NCI-H2227 (cell line): ENCODE measurements at regions not wholly inside any gene's neighbourhood (a gene's known extent, or its start where the extent isn't known, plus 50 kb on each side); places are given as distances from the start of the nearest gene placed in this dataset.
"Not testable (repeated sequence)": the region's sequence is repeated elsewhere in the genome, so short reads cannot be mapped to it uniquely, and the experiment has no call there.

Source experiments
- DNase-seq: peaks from one replicate; lab custom pipeline; 2025; ENCODE audit not compliant: unreplicated experiment; lab: John Stamatoyannopoulos, UW

GRCh38 chr2:38148501-38148900 is 72.5 kb upstream of the CYP1B1 start:
- DNase-seq, result no peak

DNA sequence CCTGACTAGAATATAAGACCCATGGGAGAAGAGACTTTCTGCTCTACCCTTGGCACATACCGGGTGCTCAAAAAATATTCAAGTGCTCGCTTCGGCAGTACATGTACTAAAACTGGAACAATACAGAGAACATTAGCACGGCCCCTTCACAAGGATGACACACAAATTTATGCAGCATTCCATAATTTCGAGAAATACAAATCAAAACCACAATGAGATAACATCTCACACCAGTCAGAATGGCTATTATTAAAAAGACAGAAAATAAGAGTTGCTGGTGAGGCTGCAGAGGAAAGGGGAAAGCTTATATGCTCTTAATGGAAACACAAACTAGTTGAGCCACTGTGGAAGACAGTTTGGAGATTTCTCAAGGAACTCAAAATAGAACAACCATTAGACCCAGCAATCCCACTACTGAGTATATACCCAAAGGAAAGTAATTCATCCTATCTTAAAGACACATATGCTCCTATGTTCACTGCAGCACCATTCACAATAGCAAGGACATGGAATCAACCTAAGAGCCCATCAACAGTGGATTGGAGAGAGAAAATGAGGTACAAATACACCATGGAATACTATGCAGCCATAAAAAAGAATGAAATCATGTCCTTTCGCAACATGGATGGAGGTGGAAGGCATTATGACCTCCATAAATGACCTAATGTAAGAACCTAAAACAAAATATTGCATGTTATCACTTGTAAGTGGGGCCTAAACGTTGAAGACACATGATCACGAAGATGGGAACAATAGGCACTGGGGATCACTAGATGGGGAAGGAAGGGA is 71.6 kb upstream of the CYP1B1 start:
- DNase-seq, result no peak

DNA sequence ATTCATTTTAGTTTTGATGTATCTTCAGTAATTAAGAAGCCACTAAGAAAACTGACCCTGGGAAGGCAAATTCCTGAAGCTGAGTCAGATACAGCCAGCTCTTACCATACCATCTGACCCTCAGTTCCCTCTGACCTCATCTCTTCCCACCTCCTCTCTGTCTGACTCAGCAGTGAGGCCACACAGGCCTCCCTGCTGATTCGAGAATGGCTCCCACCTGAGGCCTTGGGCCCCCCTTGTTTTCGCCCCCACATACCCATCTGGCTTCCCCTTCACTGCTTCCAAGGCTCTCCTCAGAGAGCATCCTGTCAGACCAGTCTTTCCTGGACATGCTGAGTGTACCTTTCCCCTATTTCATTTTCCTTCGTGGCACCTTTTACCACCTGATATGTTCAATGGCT is 71.0 kb upstream of the CYP1B1 start:
- no peak for DNase-seq

DNA sequence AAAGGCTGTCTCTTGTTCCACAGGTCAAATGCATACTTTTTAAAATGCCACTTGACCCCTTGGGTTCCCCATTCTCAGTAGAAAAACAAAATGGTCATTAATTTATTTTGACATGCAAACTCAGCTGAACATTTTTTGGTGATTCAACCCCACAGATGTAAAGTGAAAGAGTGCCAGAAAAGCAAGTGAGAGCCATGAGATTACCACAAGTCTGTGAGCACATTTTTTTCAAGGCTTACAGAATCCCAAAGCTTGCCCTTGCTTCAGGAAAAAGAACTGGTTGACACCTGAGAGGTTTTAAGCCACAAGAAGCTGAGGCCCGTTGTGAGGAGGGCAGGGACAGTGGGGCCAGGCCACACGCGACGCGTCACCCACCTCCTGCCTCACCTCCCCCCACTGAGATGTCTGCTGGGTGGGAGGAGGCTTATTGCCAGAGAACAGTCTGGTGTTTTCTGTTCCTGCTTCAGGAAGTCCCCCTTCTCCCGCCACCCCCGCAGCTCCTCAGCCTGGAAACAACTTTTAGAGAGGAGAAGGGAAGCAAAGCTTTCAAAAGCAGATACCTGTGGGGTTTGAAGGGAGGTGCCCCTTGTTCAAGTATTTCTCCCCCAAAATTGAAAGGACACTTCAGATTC is 70.4 kb upstream of the CYP1B1 start:
- DNase-seq, result no peak

- no peak for DNase-seq
Observed at GRCh38 chr2:38145236-38145635, 69.3 kb upstream of the CYP1B1 start.

DNA sequence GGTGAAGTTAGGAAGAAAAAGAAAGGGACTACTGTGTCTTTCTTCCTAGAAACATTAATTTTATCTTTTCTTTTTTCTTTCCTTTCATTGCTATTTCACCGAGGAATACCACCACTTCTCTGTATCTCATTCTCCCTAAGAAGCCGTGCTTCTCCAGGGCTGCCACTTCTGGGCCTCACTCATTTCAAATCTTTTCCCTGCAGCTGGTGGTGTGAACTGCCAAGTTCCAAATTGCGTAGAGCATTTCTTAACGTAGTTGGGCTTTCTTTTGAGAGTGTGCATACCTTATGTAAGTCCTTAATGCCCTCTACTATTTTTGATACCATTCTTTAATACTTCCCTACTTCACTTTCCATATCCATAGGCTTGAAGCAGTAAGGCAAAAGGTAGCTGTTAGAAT is 66.7 kb upstream of the CYP1B1 start:
- no peak for DNase-seq

- DNase-seq, result no peak
Observed at GRCh38 chr2:38141501-38141900, 65.5 kb upstream of the CYP1B1 start.

GRCh38 chr2:38138996-38139395 is 63.0 kb upstream of the CYP1B1 start:
- DNase-seq, result no peak

DNA sequence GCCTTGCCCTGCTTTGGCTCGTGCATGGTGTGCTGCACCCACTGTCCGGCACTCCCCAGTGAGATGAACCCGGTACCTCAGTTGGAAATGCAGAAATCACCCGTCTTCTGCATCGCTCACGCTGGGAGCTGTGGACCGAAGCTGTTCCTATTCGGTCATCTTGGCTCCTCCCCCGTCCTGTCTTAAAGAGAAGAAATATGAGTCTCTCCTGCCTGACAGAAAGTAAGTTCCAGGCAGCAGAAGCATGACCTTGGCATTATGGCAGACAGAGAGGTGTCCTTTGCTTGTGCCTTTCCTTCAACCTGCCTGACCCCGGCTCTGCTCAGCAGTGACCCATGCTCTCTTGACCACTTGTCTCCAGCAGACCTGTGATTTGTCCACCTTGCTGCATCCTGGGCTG is 62.5 kb upstream of the CYP1B1 start:
- no peak for DNase-seq

DNA sequence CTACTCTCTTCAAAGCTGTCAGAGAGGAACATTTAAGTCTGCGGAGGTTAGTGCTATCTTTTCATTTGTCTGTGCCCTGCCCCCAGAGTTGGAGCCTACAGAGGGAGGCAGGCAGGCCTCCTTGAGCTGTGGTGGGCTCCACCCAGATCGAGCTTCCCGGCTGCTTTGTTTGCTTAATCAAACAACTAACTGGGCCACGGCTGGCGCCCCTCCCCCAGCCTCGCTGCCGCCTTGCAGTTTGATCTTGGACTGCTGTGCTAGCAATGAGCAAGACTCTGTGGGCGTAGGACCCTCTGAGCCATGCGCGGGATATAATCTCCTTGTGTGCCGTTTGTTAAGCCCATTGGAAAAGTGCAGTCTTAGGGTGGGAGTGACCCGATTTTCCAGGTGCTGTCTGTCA is 62.0 kb upstream of the CYP1B1 start:
- not testable (repeated sequence) for DNase-seq

DNA sequence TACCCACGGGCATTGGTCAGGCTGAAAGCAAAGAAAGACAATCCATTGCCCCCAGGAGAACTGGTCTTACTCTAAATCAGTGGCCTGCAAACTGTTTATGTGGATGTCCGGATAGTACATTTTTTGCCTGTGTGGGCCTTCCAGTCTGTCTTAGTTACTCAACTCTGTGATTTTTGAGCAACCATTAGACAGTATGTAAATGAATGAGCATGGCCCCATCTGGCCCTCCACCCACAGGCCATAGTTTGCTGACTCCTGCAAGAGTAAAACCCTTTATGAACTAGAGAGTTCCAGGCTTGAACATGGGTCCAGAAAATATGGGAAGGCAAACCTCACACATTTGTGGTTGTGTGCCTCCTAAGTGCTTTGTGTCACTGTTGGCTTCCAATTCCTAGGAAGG is 55.7 kb upstream of the CYP1B1 start:
- DNase-seq, result no peak

- no peak for DNase-seq
Observed at GRCh38 chr2:38130876-38131275, 54.9 kb upstream of the CYP1B1 start.

DNA sequence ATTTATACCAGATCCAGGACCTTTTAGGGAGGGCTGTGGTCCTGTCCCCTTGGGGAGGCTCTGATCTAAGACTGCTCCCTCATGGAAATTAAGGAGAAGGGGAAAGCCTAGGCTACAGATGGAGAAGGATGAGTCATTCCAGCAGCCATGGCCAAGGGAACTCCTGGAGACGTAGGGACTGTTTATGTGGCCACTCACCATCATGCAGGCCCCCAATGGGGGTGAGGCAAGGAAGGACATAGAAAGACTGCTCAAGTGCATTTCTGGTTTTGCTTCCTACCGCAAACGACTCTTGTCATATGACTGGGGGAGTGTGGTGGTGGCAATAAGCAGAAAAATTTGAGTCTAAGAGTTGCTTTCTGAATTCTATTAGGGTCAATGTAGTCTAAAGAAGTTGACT is 54.0 kb upstream of the CYP1B1 start:
- DNase-seq, result no peak

- no peak for DNase-seq
Observed at GRCh38 chr2:38129481-38129880, 53.5 kb upstream of the CYP1B1 start.

DNA sequence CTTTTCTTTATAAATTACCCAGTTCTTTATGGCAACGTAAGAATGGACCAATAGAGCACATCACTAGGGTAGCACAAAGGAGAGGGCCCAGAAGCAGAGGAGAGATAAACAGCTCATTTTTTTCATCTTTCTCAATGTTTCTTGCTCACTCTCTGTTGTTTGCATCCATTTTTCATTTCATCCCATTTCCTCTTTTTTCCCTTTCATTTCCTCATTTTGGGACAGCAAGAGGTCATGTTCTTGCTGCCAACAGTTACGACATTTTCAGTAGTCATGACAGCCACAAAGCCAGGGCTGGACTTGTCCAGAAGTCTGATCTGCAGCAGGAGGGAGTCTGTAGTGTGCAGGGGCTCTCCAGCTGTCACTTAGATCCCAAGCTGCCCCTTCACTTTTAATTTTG is 52.7 kb upstream of the CYP1B1 start:
- no peak for DNase-seq

GRCh38 chr2:38127277-38127676 is 51.3 kb upstream of the CYP1B1 start:
- no peak for DNase-seq

DNA sequence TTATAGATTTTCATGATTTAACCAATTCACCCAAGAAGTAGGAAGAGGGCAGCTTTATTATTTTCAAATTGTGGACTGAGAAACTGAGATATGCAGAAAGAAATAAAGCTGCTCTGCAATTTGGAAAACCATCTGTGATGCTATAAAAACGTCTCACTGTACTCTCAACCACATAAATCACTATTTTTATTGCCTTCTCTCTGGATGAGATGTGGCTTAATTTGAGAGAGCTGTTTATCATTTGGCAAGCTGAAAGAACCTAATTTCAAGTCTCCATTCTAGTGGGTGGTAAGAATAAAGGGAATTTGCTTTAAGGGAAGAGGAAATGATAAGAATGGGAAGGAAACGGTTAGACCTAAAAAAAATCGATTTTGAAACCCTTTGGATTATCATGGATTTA is 49.9 kb upstream of the CYP1B1 start:
- DNase-seq, result no peak
